ENCODE measurements at regions not wholly inside any gene's neighbourhood (a gene's known extent, or its start where the extent isn't known, plus 50 kb on each side); places are given as distances from the start of the nearest gene placed in this dataset.

DNA sequence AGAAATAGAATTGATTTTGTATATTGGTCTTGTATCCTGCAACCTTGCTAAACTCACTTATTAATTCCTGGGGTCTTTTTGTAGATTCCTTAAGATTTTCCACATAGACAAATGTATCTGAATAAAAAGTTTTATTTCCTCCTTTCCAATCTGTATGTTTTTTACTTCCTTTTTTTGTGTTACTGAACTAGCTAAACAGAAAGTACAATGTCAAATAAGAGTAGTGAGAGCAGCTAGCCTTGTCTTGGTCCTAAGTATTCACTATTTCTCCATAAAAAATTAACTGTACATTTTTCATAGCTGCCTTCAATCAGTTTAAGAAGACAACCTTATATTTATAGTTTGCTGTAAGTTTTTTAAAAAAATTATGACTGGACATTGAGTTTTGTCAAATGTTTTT is 74.9 kb downstream of the FASLG start:
- H3K23ac ChIP-seq (ENCODE audit: insufficient read length, low read depth, low read length): no peak overlapping the region
- H3K14ac ChIP-seq (ENCODE audit: insufficient read depth, low read length): no peak overlapping the region
- no peak overlapping the region for H3K18ac ChIP-seq (ENCODE audit: insufficient read length, low read depth, low read length)
- H3K4me1 Mint-ChIP-seq: no peaks in the 10 kb centered on the region
- no peak overlapping the region for H2AFZ ChIP-seq (ENCODE audit: low read length)
- H3K4me2 ChIP-seq (ENCODE audit: insufficient read depth, insufficient read length, low read length): no peak overlapping the region
- H3K4me3 Mint-ChIP-seq: no peak overlapping the region
- no peaks in the 10 kb centered on the region for H4K20me1 ChIP-seq (ENCODE audit: control insufficient read depth, insufficient read depth, insufficient read length)
- peaks cover 5% of the 10 kb centered on the region in 2 experiments for H3K9me3 Mint-ChIP-seq
- no peak overlapping the region for H4K91ac ChIP-seq (ENCODE audit: insufficient read length, low read depth, low read length)
- no peak overlapping the region for H2BK120ac ChIP-seq (ENCODE audit: low read depth, low read length, poor library complexity, severe bottlenecking)
- no peak overlapping the region for H2AK5ac ChIP-seq (ENCODE audit: insufficient read length, low read length)
- no peak overlapping the region for H2BK5ac ChIP-seq (ENCODE audit: insufficient read length, low read length)
- no peaks in the 10 kb centered on the region for H3K79me2 ChIP-seq (ENCODE audit: insufficient read depth, low read length)
- DNase-seq: no peak
- H2BK15ac ChIP-seq (ENCODE audit: low read depth, low read length): no peak overlapping the region
- H3K9me3 ChIP-seq (ENCODE audit: control insufficient read depth, low read depth, low read length): no peaks in the 10 kb centered on the region
- H3K27me3 Mint-ChIP-seq (ENCODE audit: low read depth): no peaks in the 10 kb centered on the region; the same call in 1 of the 2 replicates
- no peak overlapping the region for H3K56ac ChIP-seq (ENCODE audit: insufficient read length, low read depth, low read length)
- no peak overlapping the region for H3K27ac Mint-ChIP-seq
- H3T11ph ChIP-seq (ENCODE audit: low read length): no peak overlapping the region
- no peaks in the 10 kb centered on the region for H3K4me1 ChIP-seq (ENCODE audit: insufficient read depth, low read length)
- H4K5ac ChIP-seq (ENCODE audit: insufficient read length, low read depth, low read length): no peak overlapping the region
- no peak overlapping the region for H2BK12ac ChIP-seq (ENCODE audit: insufficient read length, low read depth, low read length)
- no peaks in the 10 kb centered on the region for H3K27me3 ChIP-seq (ENCODE audit: insufficient read depth, low read length)
- TF ChIP-seq, protein P1, sequence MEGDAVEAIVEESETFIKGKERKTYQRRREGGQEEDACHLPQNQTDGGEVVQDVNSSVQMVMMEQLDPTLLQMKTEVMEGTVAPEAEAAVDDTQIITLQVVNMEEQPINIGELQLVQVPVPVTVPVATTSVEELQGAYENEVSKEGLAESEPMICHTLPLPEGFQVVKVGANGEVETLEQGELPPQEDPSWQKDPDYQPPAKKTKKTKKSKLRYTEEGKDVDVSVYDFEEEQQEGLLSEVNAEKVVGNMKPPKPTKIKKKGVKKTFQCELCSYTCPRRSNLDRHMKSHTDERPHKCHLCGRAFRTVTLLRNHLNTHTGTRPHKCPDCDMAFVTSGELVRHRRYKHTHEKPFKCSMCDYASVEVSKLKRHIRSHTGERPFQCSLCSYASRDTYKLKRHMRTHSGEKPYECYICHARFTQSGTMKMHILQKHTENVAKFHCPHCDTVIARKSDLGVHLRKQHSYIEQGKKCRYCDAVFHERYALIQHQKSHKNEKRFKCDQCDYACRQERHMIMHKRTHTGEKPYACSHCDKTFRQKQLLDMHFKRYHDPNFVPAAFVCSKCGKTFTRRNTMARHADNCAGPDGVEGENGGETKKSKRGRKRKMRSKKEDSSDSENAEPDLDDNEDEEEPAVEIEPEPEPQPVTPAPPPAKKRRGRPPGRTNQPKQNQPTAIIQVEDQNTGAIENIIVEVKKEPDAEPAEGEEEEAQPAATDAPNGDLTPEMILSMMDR (conservative IDR thresholded peaks at IDR 0.05): no peak
- H3K79me1 ChIP-seq (ENCODE audit: insufficient read depth, low read depth, low read length, poor library complexity, severe bottlenecking): no peaks in the 10 kb centered on the region
- H3K27ac ChIP-seq (ENCODE audit: insufficient read length, low read depth, low read length): no peak overlapping the region
- H3K36me3 Mint-ChIP-seq (ENCODE audit: insufficient read depth in 1 of 3, low read depth in 3 of 3): peaks cover 0 to 2% (median 0%) of the 10 kb centered on the region in 3 experiments; a peak in 3 of 7 replicates
- H3K4ac ChIP-seq (ENCODE audit: low read depth, low read length): no peak overlapping the region
- H3K9ac ChIP-seq (ENCODE audit: extremely low read depth, insufficient read length, low read length): no peak overlapping the region
- no peaks in the 10 kb centered on the region for H3K23me2 ChIP-seq (ENCODE audit: insufficient read length, low read depth, low read length, poor library complexity, severe bottlenecking)
- no peak overlapping the region for H2BK20ac ChIP-seq (ENCODE audit: low read depth, low read length, poor library complexity, severe bottlenecking)
- no peak overlapping the region for H4K8ac ChIP-seq (replicated peaks; ENCODE audit: insufficient read length, low read depth, low read length)

All from H9 (cell line).